ENCODE measurements at regions not wholly inside any gene's neighbourhood (a gene's known extent, or its start where the extent isn't known, plus 50 kb on each side); places are given as distances from the start of the nearest gene placed in this dataset.
"Not testable (repeated sequence)": the region's sequence is repeated elsewhere in the genome, so short reads cannot be mapped to it uniquely, and the experiment has no call there.

DNA sequence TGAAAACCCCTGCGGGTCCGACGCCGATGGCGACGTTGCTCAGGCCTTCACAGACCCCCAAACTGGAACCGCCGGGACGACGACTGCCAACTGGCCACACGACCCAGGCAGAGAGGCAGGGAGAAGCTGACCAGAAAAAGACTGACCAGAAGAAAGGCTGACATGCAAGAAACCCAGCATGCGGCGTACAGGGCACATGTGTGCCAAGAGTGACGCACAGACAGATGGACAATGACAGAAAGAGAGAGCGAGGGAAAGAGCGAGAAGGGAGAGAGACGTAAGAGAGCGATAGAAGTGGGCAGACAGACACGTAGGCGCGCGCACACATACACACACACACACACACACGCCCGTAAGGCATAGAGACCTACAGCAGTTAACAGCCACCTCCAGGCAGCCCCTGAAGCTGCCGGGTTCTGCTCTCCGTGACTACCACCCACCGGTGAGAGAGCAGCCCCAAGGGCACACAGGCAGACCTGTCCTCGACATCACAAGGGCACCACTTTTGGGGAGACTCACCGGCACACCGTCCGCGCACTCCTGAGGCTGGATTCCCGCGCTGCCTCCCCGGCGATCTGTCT is 67.2 kb upstream of the ZNF527 start:
- TF ChIP-seq FOXK2 (IDR thresholded peaks at IDR 0.05) (no peak), HDGF (IDR thresholded peaks at IDR 0.05; ENCODE audit: borderline replicate concordance) (no peak), SUZ12 (IDR thresholded peaks at IDR 0.05) (no peak), L3MBTL2 (conservative IDR thresholded peaks at IDR 0.05) (no peak), BHLHE40 (IDR thresholded peaks at IDR 0.05; ENCODE audit: borderline replicate concordance) (no peak), FOXA1 (IDR thresholded peaks at IDR 0.05) (no peak), CTBP1 (IDR thresholded peaks at IDR 0.05; ENCODE audit: borderline replicate concordance) (no peak), NFRKB (IDR thresholded peaks at IDR 0.05) (no peak), SP1 (IDR thresholded peaks at IDR 0.05) (no peak), LEF1 (IDR thresholded peaks at IDR 0.05; ENCODE audit: borderline replicate concordance) (no peak), ZNF384 (IDR thresholded peaks at IDR 0.05) (no peak), ARNT (IDR thresholded peaks at IDR 0.05) (no peak), ELF4 (IDR thresholded peaks at IDR 0.05) (no peak), FOXM1 (IDR thresholded peaks at IDR 0.05; ENCODE audit: borderline replicate concordance) (no peak)
- DNase-seq (ENCODE audit: extremely low spot score) = no peak
- ChIA-PET CTCF (no interaction called here), POLR2A (no interaction called here)

DNA sequence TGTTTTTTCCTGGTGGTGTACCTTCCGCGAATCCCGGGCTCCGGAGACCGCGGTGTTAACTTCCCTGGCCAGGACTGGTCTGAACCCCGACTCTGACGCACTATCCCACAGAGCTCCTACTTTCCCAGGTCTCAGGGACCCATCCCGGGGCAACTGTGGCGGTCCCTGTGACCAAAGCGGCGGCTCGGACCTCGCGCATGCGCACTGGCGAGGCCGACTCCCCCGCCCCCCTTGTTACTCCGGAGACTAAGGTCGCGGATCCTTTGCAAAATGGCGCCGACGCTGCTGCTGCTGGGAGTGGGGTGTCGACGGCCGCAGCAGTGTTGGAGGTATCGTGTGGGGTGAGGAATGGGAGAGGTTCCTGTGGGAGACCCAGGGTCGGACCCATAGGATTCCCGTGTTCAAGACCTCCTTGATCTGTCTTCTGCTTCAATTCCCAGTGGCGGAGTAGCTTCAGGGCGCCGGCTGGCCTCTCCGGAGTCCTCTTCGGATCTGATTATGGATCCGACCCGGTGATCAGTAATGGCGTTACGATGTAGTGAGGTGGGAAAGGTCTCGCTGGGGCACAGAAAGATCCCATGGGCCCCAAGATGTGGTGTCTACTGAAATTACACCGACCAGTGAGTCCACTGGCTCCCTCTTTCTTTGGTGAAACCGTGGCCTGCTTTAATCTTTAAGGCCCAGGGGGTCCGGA is 66.6 kb upstream of the ZNF527 start:
- no peak for TF ChIP-seq LEF1 (IDR thresholded peaks at IDR 0.05; ENCODE audit: borderline replicate concordance)
- no peak for TF ChIP-seq NFRKB (IDR thresholded peaks at IDR 0.05)
- TF ChIP-seq FOXK2 (IDR thresholded peaks at IDR 0.05) = no peak
- no peak for TF ChIP-seq HDGF (IDR thresholded peaks at IDR 0.05; ENCODE audit: borderline replicate concordance)
- TF ChIP-seq FOXA1 (IDR thresholded peaks at IDR 0.05) = no peak
- TF ChIP-seq ARNT (IDR thresholded peaks at IDR 0.05) = no peak
- TF ChIP-seq CTBP1 (IDR thresholded peaks at IDR 0.05; ENCODE audit: borderline replicate concordance) = no peak
- no peak for TF ChIP-seq L3MBTL2 (conservative IDR thresholded peaks at IDR 0.05)
- no peak for TF ChIP-seq TARDBP (IDR thresholded peaks at IDR 0.05)
- TF ChIP-seq ZNF384 (IDR thresholded peaks at IDR 0.05) = no peak
- TF ChIP-seq, protein P1, sequence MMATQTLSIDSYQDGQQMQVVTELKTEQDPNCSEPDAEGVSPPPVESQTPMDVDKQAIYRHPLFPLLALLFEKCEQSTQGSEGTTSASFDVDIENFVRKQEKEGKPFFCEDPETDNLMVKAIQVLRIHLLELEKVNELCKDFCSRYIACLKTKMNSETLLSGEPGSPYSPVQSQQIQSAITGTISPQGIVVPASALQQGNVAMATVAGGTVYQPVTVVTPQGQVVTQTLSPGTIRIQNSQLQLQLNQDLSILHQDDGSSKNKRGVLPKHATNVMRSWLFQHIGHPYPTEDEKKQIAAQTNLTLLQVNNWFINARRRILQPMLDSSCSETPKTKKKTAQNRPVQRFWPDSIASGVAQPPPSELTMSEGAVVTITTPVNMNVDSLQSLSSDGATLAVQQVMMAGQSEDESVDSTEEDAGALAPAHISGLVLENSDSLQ (IDR thresholded peaks at IDR 0.05) = no peak
- no peak for TF ChIP-seq FOXM1 (IDR thresholded peaks at IDR 0.05; ENCODE audit: borderline replicate concordance)
- no peak for TF ChIP-seq SP1 (IDR thresholded peaks at IDR 0.05)
- no peak for TF ChIP-seq BHLHE40 (IDR thresholded peaks at IDR 0.05; ENCODE audit: borderline replicate concordance)
- no peak for DNase-seq (ENCODE audit: extremely low spot score)
- CTCF ChIA-PET = no interaction called here
- POLR2A ChIA-PET = no interaction called here

DNA sequence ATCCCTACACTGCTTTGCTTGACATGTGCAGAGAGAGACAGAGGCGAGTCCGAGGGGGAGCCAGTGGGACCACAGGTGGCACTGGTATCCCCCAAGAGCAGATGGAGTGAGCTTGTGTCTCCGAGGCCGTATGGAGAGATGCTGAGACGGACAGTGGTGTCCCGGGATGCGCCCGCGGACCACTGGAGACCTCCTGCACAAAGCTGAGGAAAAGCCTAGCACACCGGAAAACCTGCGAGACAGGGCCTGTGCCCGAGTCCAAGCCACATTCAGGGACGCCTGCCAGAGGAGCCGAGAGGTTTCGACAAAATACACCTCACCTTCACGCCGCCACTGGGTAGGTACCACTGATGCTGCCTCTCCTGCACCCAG is 66.0 kb upstream of the ZNF527 start:
- POLR2A ChIA-PET = no interaction called here
- TF ChIP-seq, protein P1 (IDR thresholded peaks at IDR 0.05) = no peak
- TF ChIP-seq BHLHE40 (IDR thresholded peaks at IDR 0.05; ENCODE audit: borderline replicate concordance) (no peak), LEF1 (IDR thresholded peaks at IDR 0.05; ENCODE audit: borderline replicate concordance) (no peak), ZNF384 (IDR thresholded peaks at IDR 0.05) (no peak), HDGF (IDR thresholded peaks at IDR 0.05; ENCODE audit: borderline replicate concordance) (no peak), FOXA1 (IDR thresholded peaks at IDR 0.05) (no peak), FOXM1 (IDR thresholded peaks at IDR 0.05; ENCODE audit: borderline replicate concordance) (no peak), ARNT (IDR thresholded peaks at IDR 0.05) (no peak), SUZ12 (IDR thresholded peaks at IDR 0.05) (no peak)
- no peak for DNase-seq (ENCODE audit: extremely low spot score)

DNA sequence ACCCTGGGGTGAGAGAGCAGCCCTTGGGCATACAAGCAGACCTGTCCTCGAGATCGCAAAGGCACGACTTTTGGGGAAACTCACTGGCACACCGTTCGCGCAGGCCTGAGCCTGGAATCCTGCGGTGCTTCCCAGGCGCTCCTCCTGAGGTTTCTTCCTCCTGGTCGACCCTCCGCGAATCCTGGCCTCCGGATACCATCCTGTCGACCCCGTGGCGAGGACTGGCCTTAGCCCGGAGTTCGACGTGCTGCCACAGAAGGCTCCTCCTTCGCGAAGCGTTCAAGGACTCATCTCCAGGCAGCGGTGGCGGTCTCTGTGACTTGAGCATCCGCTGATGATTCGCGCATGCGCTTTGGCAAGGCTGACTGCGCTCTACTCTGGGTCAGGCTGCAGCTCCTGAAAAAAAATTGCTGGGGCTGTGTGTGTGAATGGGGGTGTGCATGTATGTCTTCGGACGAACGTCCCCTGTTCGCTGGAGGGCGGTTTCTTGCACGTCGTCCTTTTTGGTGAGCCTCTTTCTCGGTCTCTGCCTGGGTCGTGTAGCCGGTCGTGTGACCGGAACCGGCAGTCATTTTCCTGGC is 64.4 kb upstream of the ZNF527 start:
- DNase-seq (ENCODE audit: extremely low spot score) = no peak
- no peak for TF ChIP-seq SUZ12 (IDR thresholded peaks at IDR 0.05)
- ChIA-PET POLR2A (no interaction called here), CTCF (no interaction called here)

More for the DNA sequence above, 66.0 kb upstream of the ZNF527 start:
- CTCF ChIA-PET = no interaction called here

DNA sequence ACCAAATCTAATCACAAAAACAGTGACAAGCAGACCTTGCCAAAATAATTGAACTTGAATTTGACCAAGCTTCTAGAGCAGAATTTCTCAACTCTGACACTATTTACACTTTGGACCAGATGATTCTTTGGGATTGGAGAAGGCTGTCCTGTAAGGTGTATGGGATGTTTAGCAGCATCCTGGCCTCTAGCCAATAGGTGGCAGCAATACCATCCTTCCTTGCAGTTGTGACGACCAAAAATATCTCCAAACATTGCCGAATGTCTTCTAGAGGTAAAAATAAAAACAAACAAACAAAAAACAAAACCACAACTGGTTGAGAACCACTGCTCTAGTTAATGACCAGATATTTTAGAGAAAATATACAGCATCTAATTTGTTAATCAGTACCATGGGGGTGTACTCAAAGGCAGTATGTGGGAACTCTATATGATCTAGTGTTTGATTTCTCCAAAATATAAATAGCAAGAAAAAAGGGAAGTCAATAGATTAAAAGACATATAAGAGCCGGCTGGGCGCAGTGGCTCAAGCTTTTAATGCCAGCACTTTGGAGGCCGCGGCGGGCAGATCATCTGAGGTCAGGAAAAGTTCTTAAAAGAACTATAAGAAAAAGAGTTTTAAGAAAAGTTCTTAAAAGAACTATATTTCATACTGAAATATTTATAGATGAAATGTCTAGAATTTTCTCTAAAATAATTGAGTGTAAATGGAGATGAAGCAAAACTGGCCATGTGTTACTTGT is 60.9 kb upstream of the ZNF527 start:
- CTCF ChIA-PET = no interaction called here
- no peak for DNase-seq (ENCODE audit: extremely low spot score)
- POLR2A ChIA-PET = no interaction called here
- no peak for TF ChIP-seq ARNT (IDR thresholded peaks at IDR 0.05)
- TF ChIP-seq FOXM1 (IDR thresholded peaks at IDR 0.05; ENCODE audit: borderline replicate concordance) = no peak
- no peak for TF ChIP-seq ELF4 (IDR thresholded peaks at IDR 0.05)
- TF ChIP-seq NFRKB (IDR thresholded peaks at IDR 0.05) = no peak
- no peak for TF ChIP-seq L3MBTL2 (conservative IDR thresholded peaks at IDR 0.05)

DNA sequence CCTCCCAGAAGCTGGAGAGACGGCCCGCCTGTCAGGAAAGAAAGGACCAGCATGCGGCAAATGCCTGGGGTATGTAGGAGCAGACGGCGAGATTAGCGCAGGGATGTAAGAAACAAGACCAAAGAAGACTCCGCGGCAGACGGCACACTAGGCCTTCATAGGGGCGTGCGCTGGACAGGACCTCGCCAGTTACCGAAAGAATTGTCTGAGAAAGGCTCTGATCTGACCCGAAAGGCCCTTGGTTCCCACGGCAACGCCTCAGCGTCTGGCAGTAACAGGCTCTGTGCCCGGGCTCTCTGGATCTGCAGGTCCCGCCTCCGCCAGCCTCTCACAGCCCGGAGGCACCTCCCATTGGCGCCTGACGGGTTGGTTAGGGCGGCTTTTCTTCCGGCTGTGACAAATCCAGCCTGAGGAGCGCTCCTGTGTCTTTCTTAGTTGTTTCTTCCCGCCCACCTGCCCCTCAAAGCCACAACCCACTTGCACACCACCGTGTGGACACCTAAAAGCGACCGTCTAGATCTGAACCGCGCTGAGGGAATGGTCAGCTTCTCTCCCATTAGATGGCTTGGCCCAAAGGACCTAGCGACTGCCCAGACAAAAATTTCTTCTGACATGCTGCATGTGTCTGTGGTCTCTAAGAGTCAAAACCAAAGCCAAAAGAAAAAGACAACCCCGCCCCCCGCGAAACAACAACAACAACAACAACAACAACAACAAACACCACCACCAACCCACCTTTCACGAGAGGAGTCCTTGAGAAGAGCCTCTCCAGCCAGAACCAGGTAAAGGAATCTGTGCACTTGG is 58.2 kb upstream of the ZNF527 start:
- DNase-seq (ENCODE audit: extremely low spot score); POLR2A ChIA-PET; CTCF ChIA-PET: not testable (repeated sequence)
